ENCODE measurements at regions not wholly inside any gene's neighbourhood (a gene's known extent, or its start where the extent isn't known, plus 50 kb on each side); places are given as distances from the start of the nearest gene placed in this dataset.

DNA sequence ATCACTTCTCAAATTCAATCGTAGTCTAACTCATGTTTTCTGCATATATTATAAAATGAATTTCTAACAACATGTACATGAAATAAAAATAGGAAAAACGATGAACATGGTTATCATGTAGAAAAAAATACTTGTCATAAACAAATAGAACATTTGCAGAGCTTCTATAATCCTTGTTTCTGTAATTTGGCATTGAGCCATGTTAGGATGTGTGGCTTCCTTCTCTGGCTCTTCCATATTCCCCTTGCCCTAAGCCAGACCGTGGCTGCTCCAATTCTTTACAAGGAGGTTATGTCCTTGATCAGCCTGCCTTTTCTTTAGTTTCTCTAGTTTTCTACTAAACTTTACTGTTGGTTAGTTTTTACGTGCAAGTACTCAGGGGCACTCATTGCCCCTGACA, 155.3 kb downstream of the COL6A3 start:
- H3K9ac ChIP-seq, result no peak overlapping the region
- Mint-ChIP-seq H3K27me3 (ENCODE audit: insufficient read depth, low read depth) (peaks cover 2% of the 10 kb centered on the region), H3K27ac (no peak overlapping the region), H3K36me3 (no peaks in the 10 kb centered on the region), H3K9me3 (no peaks in the 10 kb centered on the region), H3K4me3 (no peak overlapping the region), H3K4me1 (peaks cover 6% of the 10 kb centered on the region)
- H2AFZ ChIP-seq (replicated peaks), result no peak overlapping the region
- no peaks in the 10 kb centered on the region for H3K79me2 ChIP-seq (ENCODE audit: low read depth)
- H3K4me1 ChIP-seq, result no peaks in the 10 kb centered on the region
- no peak for DNase-seq (ENCODE audit: low spot score)
- H3K27me3 ChIP-seq, result no peaks in the 10 kb centered on the region
- TF ChIP-seq, protein P1, sequence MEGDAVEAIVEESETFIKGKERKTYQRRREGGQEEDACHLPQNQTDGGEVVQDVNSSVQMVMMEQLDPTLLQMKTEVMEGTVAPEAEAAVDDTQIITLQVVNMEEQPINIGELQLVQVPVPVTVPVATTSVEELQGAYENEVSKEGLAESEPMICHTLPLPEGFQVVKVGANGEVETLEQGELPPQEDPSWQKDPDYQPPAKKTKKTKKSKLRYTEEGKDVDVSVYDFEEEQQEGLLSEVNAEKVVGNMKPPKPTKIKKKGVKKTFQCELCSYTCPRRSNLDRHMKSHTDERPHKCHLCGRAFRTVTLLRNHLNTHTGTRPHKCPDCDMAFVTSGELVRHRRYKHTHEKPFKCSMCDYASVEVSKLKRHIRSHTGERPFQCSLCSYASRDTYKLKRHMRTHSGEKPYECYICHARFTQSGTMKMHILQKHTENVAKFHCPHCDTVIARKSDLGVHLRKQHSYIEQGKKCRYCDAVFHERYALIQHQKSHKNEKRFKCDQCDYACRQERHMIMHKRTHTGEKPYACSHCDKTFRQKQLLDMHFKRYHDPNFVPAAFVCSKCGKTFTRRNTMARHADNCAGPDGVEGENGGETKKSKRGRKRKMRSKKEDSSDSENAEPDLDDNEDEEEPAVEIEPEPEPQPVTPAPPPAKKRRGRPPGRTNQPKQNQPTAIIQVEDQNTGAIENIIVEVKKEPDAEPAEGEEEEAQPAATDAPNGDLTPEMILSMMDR (IDR thresholded peaks at IDR 0.05), result no peak
- no peak for TF ChIP-seq EZH2 (IDR thresholded peaks at IDR 0.05)
- TF ChIP-seq EZH2phosphoT487 (IDR thresholded peaks at IDR 0.05), result no peak
- H3K36me3 ChIP-seq, result no peaks in the 10 kb centered on the region
- no peaks in the 10 kb centered on the region for H3F3A ChIP-seq (ENCODE audit: low read depth)
- no peaks in the 10 kb centered on the region for H4K20me1 ChIP-seq (ENCODE audit: low read depth)
- no peaks in the 10 kb centered on the region for H3K9me3 ChIP-seq (ENCODE audit: low read depth)
- no peak overlapping the region for H3K4me2 ChIP-seq
- H3K4me3 ChIP-seq, result no peak overlapping the region
- H3K27ac ChIP-seq, result no peak overlapping the region

DNA sequence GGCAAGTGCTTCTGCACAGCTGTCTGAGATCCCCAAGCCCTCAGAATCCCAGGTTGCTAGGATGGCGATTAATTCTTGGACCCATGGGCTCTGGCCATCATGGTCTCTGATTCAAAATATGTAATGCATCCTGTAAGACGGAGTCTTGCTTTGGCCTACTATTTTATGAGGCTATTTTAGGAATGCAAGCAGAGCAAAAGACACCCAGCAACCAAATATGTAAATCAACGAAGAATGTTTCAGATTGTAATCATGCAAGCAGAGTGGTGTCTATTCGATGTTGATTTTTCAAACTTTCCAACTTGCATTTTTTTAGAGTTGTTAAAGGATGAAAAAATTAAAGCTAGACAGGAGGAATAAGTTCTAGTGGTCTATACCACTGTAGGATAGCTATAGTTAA, 154.8 kb downstream of the COL6A3 start:
- Histone ChIP-seq H3K4me1 (no peaks in the 10 kb centered on the region), H3K79me2 (ENCODE audit: low read depth) (no peaks in the 10 kb centered on the region), H3K36me3 (no peaks in the 10 kb centered on the region), H2AFZ (replicated peaks) (no peak overlapping the region), H3K4me2 (no peak overlapping the region), H3K9ac (no peak overlapping the region), H3K4me3 (no peak overlapping the region), H4K20me1 (ENCODE audit: low read depth) (no peaks in the 10 kb centered on the region), H3K27me3 (no peaks in the 10 kb centered on the region), H3K27ac (no peak overlapping the region), H3K9me3 (ENCODE audit: low read depth) (no peaks in the 10 kb centered on the region), H3F3A (ENCODE audit: low read depth) (no peaks in the 10 kb centered on the region)
- Mint-ChIP-seq H3K27ac (no peak overlapping the region), H3K4me3 (no peak overlapping the region), H3K27me3 (ENCODE audit: insufficient read depth, low read depth) (peaks cover 2% of the 10 kb centered on the region), H3K36me3 (no peaks in the 10 kb centered on the region), H3K9me3 (no peaks in the 10 kb centered on the region), H3K4me1 (peaks cover 6% of the 10 kb centered on the region)
- DNase-seq (ENCODE audit: low spot score), result no peak
- no peak for TF ChIP-seq EZH2 (IDR thresholded peaks at IDR 0.05)
- no peak for TF ChIP-seq EZH2phosphoT487 (IDR thresholded peaks at IDR 0.05)
- TF ChIP-seq, protein P1 (IDR thresholded peaks at IDR 0.05), result no peak

DNA sequence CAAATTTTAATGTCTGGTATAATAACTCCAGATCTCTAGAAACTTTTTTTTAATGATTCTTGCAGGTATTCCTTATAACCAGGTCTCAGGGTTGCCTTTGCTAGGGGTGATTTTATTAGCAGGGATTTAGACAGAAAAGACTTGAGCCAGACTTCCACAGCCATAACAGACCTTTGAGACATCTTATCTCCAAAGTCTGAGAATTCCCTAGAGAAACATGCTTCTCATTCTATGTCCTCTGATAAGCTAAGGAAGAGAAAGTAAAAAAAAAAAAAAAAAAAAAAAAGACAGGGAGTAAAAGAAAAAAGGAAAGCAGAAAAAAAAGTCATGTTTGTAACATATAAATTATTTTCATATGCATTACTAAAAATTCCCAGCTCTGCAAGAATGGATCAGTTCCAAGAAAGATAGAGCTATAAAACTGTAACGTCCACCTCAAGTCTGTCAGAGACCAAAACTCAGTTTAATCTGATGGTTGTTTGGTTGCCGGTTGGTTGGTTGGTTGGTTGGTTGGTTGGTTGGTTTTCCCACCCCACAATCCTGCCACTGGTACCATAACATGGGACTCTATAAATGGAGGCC, 153.8 kb downstream of the COL6A3 start:
- peaks cover 2% of the 10 kb centered on the region for H3K27me3 Mint-ChIP-seq (ENCODE audit: insufficient read depth, low read depth)
- Histone ChIP-seq H3F3A (ENCODE audit: low read depth) (no peaks in the 10 kb centered on the region), H3K9me3 (ENCODE audit: low read depth) (no peaks in the 10 kb centered on the region), H3K4me2 (no peak overlapping the region), H3K4me1 (no peaks in the 10 kb centered on the region), H3K79me2 (ENCODE audit: low read depth) (no peaks in the 10 kb centered on the region), H2AFZ (replicated peaks) (no peak overlapping the region), H4K20me1 (ENCODE audit: low read depth) (no peaks in the 10 kb centered on the region), H3K9ac (no peak overlapping the region), H3K27me3 (no peaks in the 10 kb centered on the region), H3K36me3 (no peaks in the 10 kb centered on the region), H3K27ac (no peak overlapping the region), H3K4me3 (no peak overlapping the region)
- H3K4me3 Mint-ChIP-seq, result no peak overlapping the region
- H3K36me3 Mint-ChIP-seq, result no peaks in the 10 kb centered on the region
- peaks cover 5% of the 10 kb centered on the region for H3K4me1 Mint-ChIP-seq
- DNase-seq (ENCODE audit: low spot score), result no peak
- H3K9me3 Mint-ChIP-seq, result no peaks in the 10 kb centered on the region
- H3K27ac Mint-ChIP-seq, result no peak overlapping the region
- TF ChIP-seq, protein P1 (IDR thresholded peaks at IDR 0.05), result no peak
- TF ChIP-seq EZH2phosphoT487 (IDR thresholded peaks at IDR 0.05) (no peak), EZH2 (IDR thresholded peaks at IDR 0.05) (no peak)

Measured in neural progenitor cell (in vitro differentiated cells).